HG02870 (cell line): ENCODE measurements at regions not wholly inside any gene's neighbourhood (a gene's known extent, or its start where the extent isn't known, plus 50 kb on each side); places are given as distances from the start of the nearest gene placed in this dataset.

ENCODE experiments used
- ATAC-seq: cut with Tn5 transposase; IDR thresholded peaks from one replicate; pipeline ENCODE4 v1.9.1; 2021; ENCODE audit warnings: mild to moderate bottlenecking, moderate library complexity; ENCODE audit not compliant: unreplicated experiment

GRCh38 chr2:236862961-236863728 lies 222.5 kb upstream of the COPS8 start:
- peak; percentile 75 for ATAC-seq

DNA sequence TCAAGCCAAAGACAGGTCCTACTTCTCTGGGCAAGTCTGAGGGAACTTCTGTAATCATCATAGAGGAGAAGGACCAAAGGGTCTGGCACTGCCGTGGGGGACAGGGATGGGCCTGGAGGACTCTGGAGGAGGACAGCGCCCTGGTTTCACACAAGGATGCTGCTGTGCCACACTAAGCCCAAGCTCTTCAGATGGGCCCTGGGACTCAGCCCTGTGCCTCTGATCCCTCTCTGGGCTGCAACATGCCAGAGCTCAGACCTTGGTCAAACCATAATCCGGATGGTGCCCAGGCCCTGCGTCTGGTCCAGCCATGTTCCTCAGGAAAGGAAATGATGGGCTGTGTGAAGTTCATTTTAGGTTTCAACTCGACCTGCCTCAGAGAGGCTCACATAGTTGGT lies 222.0 kb upstream of the COPS8 start:
- no peak for ATAC-seq

DNA sequence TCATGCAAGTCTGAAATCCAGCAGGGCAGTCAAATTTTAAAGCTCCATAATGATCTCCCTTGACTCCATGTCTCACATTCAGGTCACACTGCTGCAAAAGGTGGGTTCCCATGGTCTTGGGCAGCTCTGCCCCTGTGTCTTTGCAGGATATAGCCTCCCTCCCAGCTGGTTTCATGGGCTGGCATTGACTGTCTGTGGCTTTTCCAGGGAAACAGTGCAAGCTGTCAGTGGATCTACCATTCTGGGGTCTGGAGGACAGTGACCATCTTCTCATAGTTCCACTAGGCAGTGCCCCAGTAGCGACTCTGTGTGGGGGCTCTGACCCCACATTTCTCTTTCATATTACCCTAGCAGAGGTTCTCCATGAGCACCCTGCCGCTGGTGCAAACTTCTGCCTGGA lies 220.6 kb upstream of the COPS8 start:
- no peak for ATAC-seq

- no peak for ATAC-seq
Observed at GRCh38 chr2:236866542-236867340, 218.9 kb upstream of the COPS8 start.

DNA sequence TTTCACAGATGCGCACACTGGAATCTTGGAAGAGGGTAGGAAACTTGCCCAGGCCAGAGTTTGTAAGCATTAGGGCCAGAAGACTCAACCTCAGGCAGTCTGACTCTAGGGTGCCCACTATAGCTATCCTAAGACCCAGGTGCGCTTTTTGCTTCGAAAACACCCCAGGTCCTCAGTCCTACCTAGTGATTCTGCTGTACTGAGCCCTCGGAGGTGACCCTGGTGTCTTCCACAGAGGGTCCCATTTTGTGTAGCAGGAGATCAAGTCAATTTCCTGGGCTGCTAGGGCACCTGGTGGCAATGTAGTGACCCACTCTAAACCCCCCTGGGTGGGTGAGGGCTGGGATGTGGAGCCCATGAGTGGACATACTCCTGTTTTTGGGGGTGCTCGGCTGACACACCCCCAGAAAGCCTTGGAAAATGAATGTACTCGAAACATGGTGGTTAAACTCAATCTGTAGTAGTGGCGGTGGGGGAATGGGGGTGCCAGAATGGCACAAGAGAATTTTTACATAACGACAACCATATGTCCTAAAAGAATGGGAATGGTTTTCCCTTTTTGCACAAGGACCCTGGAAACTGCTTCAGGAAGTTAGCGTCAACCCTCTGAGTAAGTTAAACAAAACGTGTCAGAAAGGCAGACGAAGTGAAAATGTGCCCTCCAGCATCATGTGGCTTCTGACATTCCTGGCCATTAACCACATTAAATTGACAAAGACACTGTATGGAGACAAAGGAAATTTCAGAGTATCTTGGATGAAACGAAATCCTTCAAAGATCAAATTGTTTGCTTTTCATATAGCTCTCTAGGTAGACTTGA lies 218.0 kb upstream of the COPS8 start:
- ATAC-seq: no peak

GRCh38 chr2:236870370-236870769 lies 215.3 kb upstream of the COPS8 start:
- ATAC-seq: no peak

- no peak for ATAC-seq
Observed at GRCh38 chr2:236871500-236872001, 214.1 kb upstream of the COPS8 start.

DNA sequence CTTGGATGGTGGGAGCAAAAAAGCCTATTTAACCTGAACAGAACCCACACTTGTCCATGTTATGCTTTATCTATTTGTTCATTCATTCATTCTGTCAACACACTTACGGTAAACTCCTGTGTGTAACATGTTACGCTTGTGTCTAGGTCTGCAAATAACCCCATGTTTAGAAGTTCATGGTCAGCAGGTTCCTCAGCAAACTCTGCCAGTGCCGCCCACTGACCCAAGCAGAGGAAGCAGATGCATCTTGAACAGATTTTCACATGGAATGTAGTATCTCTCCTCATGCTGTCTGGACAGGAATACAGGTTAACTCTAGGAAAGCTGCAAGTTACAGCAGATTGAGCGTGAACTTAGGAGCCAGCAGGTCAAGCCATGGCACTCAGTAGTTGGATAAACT lies 213.7 kb upstream of the COPS8 start:
- no peak for ATAC-seq

DNA sequence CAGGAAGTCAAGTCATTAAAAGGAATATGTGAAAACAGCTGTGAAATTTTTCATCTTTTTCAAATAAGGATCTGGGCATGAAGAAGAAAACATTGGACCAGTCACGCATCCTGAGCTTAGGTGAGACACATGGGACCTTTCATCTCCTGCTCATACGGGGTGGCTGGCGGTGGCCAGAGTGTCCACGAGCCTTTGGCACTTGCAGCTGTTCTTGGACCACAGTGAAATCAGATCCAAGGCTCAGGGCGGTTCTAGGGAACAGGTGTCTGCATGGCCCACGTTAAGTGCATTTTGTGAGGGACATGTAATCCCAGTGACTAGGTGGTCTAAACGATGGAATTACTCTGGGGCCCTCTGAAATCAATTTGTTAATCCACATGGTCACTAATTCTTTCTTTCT lies 212.7 kb upstream of the COPS8 start:
- no peak for ATAC-seq

DNA sequence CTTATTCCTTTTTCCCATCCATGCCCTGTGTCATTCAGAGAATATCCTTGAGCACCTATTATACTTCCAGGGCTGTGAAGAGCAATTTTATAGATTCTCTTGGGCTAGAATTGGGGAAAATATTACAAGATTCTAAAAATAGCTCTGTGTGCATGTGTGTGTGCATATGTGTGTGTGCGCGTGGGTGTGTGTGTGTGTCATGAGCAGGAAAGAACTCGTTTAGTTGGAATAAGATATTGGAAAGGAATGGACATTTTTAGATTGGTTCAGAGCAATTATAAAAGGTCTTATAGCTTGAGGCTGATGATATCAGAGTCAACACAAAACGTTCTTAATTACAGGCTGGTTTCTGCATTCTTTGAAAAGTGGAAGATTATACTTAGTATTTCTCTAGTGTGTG lies 212.1 kb upstream of the COPS8 start:
- ATAC-seq: no peak

- ATAC-seq: no peak
Observed at GRCh38 chr2:236874866-236875481, 210.7 kb upstream of the COPS8 start.

DNA sequence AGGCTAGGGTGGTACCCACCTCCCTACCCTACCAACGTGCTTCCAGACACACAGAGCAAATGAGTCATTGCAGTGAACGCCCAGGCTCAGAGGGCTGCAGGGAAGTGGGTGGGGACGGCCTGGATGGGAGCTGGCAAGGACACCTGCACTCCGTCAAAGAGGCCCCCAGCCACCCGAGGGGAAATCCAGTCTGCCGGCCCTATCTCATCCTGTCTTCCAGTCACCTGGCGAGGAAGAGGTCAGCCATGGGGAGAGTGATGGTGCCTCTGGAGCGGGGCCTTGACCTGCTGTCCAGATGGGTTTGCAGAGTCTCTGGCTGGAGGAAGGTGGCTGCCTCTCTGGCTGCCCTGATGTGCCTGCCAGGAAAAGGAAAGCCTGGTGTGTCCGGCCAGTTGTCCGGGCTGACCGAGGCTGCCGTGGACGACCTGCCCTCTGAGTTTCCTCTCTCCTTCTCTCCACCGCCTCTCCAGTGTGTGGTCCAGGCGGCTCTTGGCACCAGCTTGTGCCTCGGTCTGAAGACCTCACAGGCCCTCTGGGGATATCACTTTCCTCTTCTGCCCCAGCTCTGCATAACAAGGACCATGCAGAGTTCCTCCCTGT lies 209.7 kb upstream of the COPS8 start:
- no peak for ATAC-seq

DNA sequence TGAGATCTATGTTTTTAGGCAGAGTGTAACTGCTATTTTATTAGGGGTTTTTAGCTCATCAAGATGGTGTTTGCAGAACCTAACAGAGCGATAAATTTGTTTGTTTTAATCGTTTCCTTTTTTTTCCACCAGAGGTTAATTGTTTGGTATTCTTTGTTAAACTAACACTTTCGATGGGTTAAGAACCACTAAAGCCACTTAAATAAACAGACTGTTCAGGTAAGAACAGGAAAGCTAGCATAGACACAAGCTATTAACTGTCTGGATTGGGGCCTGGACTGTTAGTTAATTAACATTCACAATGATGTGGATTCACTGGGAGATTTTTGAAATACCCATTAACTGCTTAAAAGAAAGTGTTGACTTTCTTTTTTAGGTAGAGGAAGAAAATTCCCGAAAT lies 209.0 kb upstream of the COPS8 start:
- no peak for ATAC-seq

DNA sequence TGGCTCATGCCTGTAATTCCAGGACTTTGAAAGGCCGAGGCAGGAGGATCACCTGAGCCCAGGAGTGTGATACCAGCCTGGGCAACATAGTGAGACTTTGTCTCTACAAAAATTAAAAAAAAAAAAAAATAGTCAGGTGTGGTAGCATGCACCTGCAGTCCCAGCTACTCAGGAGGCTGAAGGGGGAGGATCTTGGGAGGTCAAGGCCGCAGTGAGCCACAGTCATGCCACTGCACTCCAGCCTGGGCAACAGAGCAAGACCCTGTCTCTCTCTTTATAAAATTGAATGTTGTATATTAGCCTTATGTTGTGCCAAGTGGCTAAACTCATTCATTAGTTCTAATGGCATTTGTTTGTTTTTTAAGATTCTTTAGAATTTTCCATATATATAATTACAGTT lies 207.7 kb upstream of the COPS8 start:
- no peak for ATAC-seq

DNA sequence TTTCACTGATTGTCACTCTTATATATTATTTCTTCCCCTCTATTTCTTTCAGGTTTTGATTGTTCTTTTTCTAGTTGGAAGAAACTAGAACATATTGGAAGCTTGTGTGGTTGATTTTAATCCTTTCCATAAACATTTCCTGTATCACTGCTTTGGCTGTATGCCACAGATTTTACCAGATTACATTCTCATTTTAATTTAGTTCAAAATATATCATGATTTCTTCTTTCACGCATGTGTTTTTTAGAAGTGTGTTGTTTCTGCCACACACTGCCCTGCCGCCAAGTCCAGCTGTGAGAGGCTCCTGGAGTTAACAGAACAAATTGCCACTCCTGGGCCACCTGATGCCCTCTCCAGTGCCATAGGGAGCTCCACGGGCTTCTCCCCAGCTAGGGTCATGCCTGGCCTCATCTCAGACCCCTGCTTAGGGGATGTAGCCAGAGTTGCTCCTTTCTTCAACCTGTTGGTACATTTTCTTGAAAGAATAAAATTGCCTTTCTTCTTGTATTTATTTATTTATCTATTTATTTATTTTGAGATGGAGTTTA lies 206.2 kb upstream of the COPS8 start:
- no peak for ATAC-seq

DNA sequence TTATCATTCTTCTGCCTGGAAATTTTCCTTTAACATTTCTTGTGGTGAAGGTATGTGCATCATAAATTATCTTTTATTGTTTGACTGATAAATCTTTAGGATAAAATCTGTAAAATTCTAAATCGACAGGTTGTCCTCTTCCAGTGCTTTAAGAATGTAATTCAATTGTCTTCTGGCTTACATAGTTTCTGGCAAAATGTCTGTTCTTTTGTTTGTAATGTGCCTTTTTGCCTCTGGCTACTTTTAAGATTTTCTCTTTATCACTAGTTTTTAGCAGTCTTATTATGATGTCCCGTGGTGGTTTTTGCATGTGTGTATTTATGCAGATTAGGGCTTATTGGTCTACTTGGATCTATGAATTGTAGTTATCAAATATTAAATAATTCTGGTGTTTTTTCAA lies 203.6 kb upstream of the COPS8 start:
- no peak for ATAC-seq

- no peak for ATAC-seq
Observed at GRCh38 chr2:236882930-236883329, 202.8 kb upstream of the COPS8 start.

- ATAC-seq: no peak
Observed at GRCh38 chr2:236883819-236884218, 201.9 kb upstream of the COPS8 start.

DNA sequence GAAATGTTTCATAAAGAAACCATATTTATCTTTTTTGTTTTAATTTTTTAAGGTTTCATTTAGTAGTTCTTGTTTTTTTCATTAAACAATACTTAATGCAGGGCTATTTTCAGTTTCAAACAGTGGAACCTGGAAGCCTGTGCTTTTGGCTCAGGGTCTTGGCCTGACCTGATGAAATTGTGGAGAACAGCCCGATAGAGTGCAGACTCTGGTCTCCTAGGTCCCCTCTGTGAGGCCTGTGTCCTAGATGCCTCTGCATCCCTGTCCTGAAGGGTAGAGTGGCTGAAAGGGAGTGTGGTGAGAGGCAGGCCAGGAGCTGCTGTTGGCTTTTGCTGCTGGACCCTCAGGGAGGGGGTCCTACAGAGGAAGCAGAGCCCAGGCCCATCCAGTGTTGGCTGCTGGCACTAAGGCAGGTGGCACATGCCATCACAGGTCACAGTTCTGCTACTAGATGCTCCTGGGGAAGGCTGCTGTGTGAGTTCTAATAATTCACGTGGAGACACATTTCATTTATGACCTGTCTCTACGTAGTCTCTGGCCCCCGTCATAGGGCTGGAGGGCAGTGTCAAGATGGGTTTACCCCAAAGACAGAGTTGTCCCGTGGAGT lies 201.0 kb upstream of the COPS8 start:
- no peak for ATAC-seq

DNA sequence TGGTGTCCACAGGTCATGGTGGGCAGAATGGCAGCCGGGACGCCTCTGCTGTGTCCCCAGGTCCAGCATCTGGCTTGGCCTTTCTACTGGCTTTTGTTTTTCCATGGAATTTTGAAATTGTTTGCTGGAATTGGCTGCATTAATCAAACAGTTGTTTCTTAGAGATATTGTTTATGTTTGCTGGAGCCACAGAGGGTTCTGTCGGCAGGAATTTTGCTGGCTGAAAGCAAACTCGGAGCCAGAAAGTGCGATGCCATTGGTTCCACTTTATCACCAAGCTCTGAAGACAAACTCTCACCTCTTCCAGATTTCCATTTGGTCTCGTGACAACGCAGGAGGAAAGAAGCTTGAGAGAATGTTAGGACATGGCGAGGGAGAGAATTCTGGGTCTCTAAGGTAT lies 199.2 kb upstream of the COPS8 start:
- no peak for ATAC-seq
